ENCODE measurements at regions not wholly inside any gene's neighbourhood (a gene's known extent, or its start where the extent isn't known, plus 50 kb on each side); places are given as distances from the start of the nearest gene placed in this dataset.

DNA sequence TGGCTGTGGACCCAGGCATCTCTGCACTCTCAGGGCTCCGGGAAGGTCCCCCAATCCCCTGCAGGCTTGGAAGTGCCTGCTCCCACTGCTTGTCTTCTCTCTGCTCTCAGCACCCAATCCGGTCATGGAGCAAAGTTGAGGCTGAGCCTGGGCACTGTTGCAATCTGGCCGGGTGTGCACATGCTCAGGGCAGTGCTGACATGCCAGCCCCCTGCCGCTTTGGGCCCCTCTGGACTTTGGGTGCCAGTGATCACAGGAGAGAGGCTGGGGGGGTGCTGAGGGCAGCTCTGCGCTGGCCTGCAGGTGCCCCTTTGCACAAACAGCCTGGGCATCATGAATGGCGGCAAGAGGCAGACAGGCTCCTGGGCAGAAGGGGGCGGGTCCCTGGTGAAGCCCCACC is 85.4 kb upstream of the OSBPL8 start:
- TF ChIP-seq ZBTB43 (CRISPR knock-in tag; IDR thresholded peaks at IDR 0.05) (no peak), CTCF (IDR thresholded peaks at IDR 0.05) (no peak)
